ENCODE measurements at regions not wholly inside any gene's neighbourhood (a gene's known extent, or its start where the extent isn't known, plus 50 kb on each side); places are given as distances from the start of the nearest gene placed in this dataset.

GRCh38 chr9:127556871-127557270 lies 55.2 kb upstream of the STXBP1 start:
- no peak for TF ChIP-seq KAT2B (IDR thresholded peaks at IDR 0.05; ENCODE audit: low read depth, low read length)
- TF ChIP-seq SIN3A (IDR thresholded peaks at IDR 0.05; ENCODE audit: borderline replicate concordance in 2 of 2, control insufficient read depth in 1 of 2, low read depth in 2 of 2, low read length in 2 of 2), result no peak
